Testis (tissue), 2 donors: ENCODE measurements at regions not wholly inside any gene's neighbourhood (a gene's known extent, or its start where the extent isn't known, plus 50 kb on each side); places are given as distances from the start of the nearest gene placed in this dataset.

Experiments used
- DNase-seq: peaks from one replicate; pipeline ENCODE4 v3.0.0-alpha.2; 2019
- H3K27ac ChIP-seq, 2 donors: fragments of 200-600 bp; sonication (generic); one replicate each; pipeline ENCODE4 v1.5.1; 2019
- H3K27me3 ChIP-seq: fragments of 200-600 bp; sonication (generic); one replicate; pipeline ENCODE4 v1.5.1; 2019
- H3K36me3 ChIP-seq: fragments of 200-600 bp; sonication (generic); one replicate; pipeline ENCODE4 v1.5.1; 2017; ENCODE audit warnings: low read depth; ENCODE audit errors: missing control alignments
- H3K4me1 ChIP-seq: fragments of 200-600 bp; sonication (generic); one replicate; pipeline ENCODE4 v1.5.1; 2019
- H3K4me3 ChIP-seq, 2 donors: fragments of 200-600 bp; sonication (generic); one replicate each; pipeline ENCODE4 v1.5.1; 2017 to 2019
- H3K9me3 ChIP-seq: fragments of 200-600 bp; sonication (generic); one replicate; pipeline ENCODE4 v1.5.1; 2017
- CTCF ChIP-seq, 3 experiments: fragments of 450-650 bp in 2 of 3; fragments of 200-600 bp in 1 of 3; sonication (generic) in 1 of 3; IDR thresholded peaks; one replicate each; pipeline ENCODE4 v1.5.1; 2016 to 2019; ENCODE audit warnings: antibody characterized with exemption in 3 of 3, mild to moderate bottlenecking in 2 of 3, moderate library complexity in 1 of 3
- POLR2A ChIP-seq: fragments of 450-650 bp; IDR thresholded peaks from one replicate; pipeline ENCODE4 v1.6.1; 2017; ENCODE audit warnings: antibody characterized with exemption, mild to moderate bottlenecking, moderate library complexity
- WGBS, 2 donors: methylation state at CpG; one replicate each; pipeline ENCODE4 v1.1.5; 2018; 5-methylcytosine and 5-hydroxymethylcytosine counted together
- intact Hi-C: fragments of 100-400 bp; cut with DNase I; formaldehyde crosslinking; loops from one replicate; pipeline ENCODE4 v1.15.1; 2023; ENCODE audit warnings: low total_unique reads

- no peaks in the 10 kb centered on the region for H3K9me3 ChIP-seq
- H3K36me3 ChIP-seq = no peaks in the 10 kb centered on the region
- intact Hi-C loops = no loop called here
- H3K4me1 ChIP-seq = no peaks in the 10 kb centered on the region
- H3K27me3 ChIP-seq = no peaks in the 10 kb centered on the region
- TF ChIP-seq CTCF (IDR thresholded peaks at IDR 0.05) (no peak), POLR2A (no peak)
- 73 to 85% methylated on average over 3 of the region's 3 CpGs for WGBS, 2 donors
- H3K4me3 ChIP-seq = no peak overlapping the region
- no peak for DNase-seq
- H3K27ac ChIP-seq = no peak overlapping the region
Measured at GRCh38 chr5:118451697-118452247, 536.6 kb downstream of the DTWD2 start.

GRCh38 chr5:118450554-118451332 lies 537.6 kb downstream of the DTWD2 start:
- no peaks in the 10 kb centered on the region for H3K27me3 ChIP-seq
- TF ChIP-seq CTCF (IDR thresholded peaks at IDR 0.05) (no peak), POLR2A (no peak)
- no peak overlapping the region for H3K27ac ChIP-seq
- intact Hi-C loops = no loop called here
- H3K9me3 ChIP-seq = no peaks in the 10 kb centered on the region
- DNase-seq = no peak
- H3K4me1 ChIP-seq = no peaks in the 10 kb centered on the region
- WGBS, 2 donors = 85 to 90% methylated on average over 7 of the region's 7 CpGs
- no peak overlapping the region for H3K4me3 ChIP-seq
- H3K36me3 ChIP-seq = no peaks in the 10 kb centered on the region

- Histone ChIP-seq H3K27me3 (no peaks in the 10 kb centered on the region), H3K36me3 (no peaks in the 10 kb centered on the region), H3K9me3 (no peaks in the 10 kb centered on the region), H3K4me3 (no peak overlapping the region), H3K27ac (no peak overlapping the region), H3K4me1 (no peaks in the 10 kb centered on the region)
- intact Hi-C loops = no loop called here
- no peak for DNase-seq
- no peak for TF ChIP-seq POLR2A
- TF ChIP-seq CTCF (IDR thresholded peaks at IDR 0.05) = no peak
- 97 to 100% methylated on average over 1 of the region's 1 CpG for WGBS, 2 donors
Measured at GRCh38 chr5:118447350-118447749, 541.0 kb downstream of the DTWD2 start.

GRCh38 chr5:118441956-118442355 lies 546.4 kb downstream of the DTWD2 start:
- WGBS, 2 donors = 72 to 82% methylated on average over 2 of the region's 2 CpGs
- Histone ChIP-seq H3K4me3 (no peak overlapping the region), H3K4me1 (no peaks in the 10 kb centered on the region), H3K27ac (no peak overlapping the region), H3K9me3 (no peaks in the 10 kb centered on the region), H3K27me3 (no peaks in the 10 kb centered on the region), H3K36me3 (no peaks in the 10 kb centered on the region)
- no peak for DNase-seq
- intact Hi-C loops = no loop called here
- TF ChIP-seq POLR2A (no peak), CTCF (IDR thresholded peaks at IDR 0.05) (no peak)

GRCh38 chr5:118441034-118441433 lies 547.3 kb downstream of the DTWD2 start:
- H3K36me3 ChIP-seq = no peaks in the 10 kb centered on the region
- no peaks in the 10 kb centered on the region for H3K4me1 ChIP-seq
- 72 to 77% methylated on average over 4 of the region's 4 CpGs for WGBS, 2 donors
- intact Hi-C loops = no loop called here
- H3K9me3 ChIP-seq = no peaks in the 10 kb centered on the region
- no peak for DNase-seq
- H3K27me3 ChIP-seq = no peaks in the 10 kb centered on the region
- no peak overlapping the region for H3K4me3 ChIP-seq
- no peak for TF ChIP-seq CTCF (IDR thresholded peaks at IDR 0.05)
- TF ChIP-seq POLR2A = no peak
- no peak overlapping the region for H3K27ac ChIP-seq
